Activated CD4-positive, alpha-beta T cell treated with anti-CD3 and anti-CD28 coated beads, Interleukin-2, amount 10 ng/mL, durations not matched to agents 24 days and 14 days (primary cell): ENCODE measurements at regions not wholly inside any gene's neighbourhood (a gene's known extent, or its start where the extent isn't known, plus 50 kb on each side); places are given as distances from the start of the nearest gene placed in this dataset.

ENCODE experiments used
- DNase-seq: peaks from one replicate; pipeline ENCODE4 v3.0.0; 2022
- H3K27ac Mint-ChIP-seq: one replicate; pipeline ENCODE4 v1.8.0; 2022; ENCODE audit warnings: mild to moderate bottlenecking, mixed read lengths
- H3K27me3 Mint-ChIP-seq: one replicate; pipeline ENCODE4 v1.8.0; 2022; ENCODE audit warnings: mixed read lengths
- H3K36me3 Mint-ChIP-seq: one replicate; pipeline ENCODE4 v1.8.0; 2022; ENCODE audit warnings: low read depth, mild to moderate bottlenecking, mixed read lengths
- H3K4me1 Mint-ChIP-seq: one replicate; pipeline ENCODE4 v1.8.0; 2021; ENCODE audit warnings: mixed read lengths
- H3K4me3 Mint-ChIP-seq: one replicate; pipeline ENCODE4 v1.8.0; 2022; ENCODE audit warnings: mild to moderate bottlenecking, moderate library complexity, mixed read lengths
- H3K9me3 Mint-ChIP-seq: one replicate; pipeline ENCODE4 v1.8.0; 2021; ENCODE audit warnings: mixed read lengths
- intact Hi-C: fragments of 100-400 bp; cut with micrococcal nuclease; formaldehyde crosslinking; loops from one replicate; pipeline ENCODE4 v1.15.1; 2023

DNA sequence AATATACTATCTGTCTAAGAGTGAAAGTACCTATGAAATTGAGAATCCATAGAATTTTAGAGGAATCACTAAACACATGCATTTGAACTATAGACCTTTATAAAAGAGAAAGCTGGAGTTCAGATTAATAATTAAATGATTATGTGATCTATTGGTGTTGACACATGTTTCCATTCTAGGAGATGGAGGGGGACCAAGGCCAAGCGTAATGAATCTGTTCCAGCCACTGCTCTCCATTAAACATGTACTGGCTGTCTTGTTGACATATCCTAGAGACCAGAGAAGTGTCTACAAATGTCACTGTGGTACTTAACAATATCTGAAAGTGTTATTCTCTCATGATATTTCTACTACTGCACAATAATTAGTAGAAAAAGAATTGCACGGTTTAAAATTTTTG is 432.4 kb downstream of the BMP2 start:
- Mint-ChIP-seq H3K27me3 (no peaks in the 10 kb centered on the region), H3K4me3 (no peak overlapping the region), H3K4me1 (no peaks in the 10 kb centered on the region), H3K9me3 (peaks cover 5% of the 10 kb centered on the region), H3K36me3 (no peaks in the 10 kb centered on the region), H3K27ac (no peak overlapping the region)
- intact Hi-C loops = no loop called here
- no peak for DNase-seq

DNA sequence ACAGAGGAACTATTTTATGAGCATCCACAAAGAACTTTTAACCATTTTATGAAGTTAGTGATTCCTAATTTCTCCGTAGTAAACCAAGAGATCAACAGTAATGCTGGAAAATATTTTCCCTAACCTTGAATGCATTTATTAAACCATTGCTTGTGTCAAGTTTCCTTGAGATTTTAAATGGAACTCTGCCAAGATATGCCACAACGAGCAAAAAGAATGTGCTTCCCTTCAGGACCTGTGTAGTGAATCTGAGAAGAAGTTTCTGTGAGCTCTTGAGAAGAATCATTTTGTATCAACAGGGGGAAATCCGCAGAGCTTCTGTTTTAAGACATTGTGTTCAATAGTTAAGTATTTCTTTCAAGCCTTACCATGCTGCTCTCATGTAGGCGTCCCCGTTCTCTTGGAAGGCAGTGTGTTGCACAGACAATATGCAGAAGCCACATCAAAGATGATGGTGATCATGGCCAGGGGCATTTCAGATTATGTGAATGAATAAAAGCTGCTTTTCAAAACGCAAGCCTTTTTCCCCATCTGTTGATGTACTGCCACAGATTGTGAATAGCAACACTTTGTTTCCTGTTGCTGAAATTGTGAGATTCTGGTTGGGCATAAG is 439.8 kb downstream of the BMP2 start:
- intact Hi-C loops = no loop called here
- Mint-ChIP-seq H3K9me3 (peaks cover 13% of the 10 kb centered on the region), H3K4me3 (no peak overlapping the region), H3K4me1 (no peaks in the 10 kb centered on the region), H3K27me3 (no peaks in the 10 kb centered on the region), H3K36me3 (no peaks in the 10 kb centered on the region), H3K27ac (no peak overlapping the region)
- no peak for DNase-seq

DNA sequence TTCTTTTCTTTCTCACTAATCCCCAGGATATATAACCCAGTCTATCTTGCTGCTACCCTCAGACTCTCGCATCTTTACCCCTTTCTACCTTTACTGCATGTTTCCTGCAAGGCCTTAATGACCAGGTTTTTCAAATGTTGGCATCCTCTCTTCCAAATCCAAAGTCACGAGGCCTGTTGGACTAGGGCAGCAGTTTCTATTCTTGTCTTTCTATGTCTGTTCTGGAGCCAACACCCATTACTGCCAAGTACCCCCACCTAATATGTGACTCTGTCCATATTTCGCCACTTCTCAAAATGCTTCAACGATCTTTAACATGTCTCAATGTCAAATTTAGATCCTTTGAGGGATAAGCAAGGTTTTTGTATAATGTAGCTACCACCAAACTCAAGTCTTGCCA is 443.4 kb downstream of the BMP2 start:
- no peak for DNase-seq
- peaks cover 10% of the 10 kb centered on the region for H3K9me3 Mint-ChIP-seq
- no peaks in the 10 kb centered on the region for H3K36me3 Mint-ChIP-seq
- intact Hi-C loops = no loop called here
- no peaks in the 10 kb centered on the region for H3K27me3 Mint-ChIP-seq
- no peak overlapping the region for H3K4me3 Mint-ChIP-seq
- no peak overlapping the region for H3K27ac Mint-ChIP-seq
- no peaks in the 10 kb centered on the region for H3K4me1 Mint-ChIP-seq

DNA sequence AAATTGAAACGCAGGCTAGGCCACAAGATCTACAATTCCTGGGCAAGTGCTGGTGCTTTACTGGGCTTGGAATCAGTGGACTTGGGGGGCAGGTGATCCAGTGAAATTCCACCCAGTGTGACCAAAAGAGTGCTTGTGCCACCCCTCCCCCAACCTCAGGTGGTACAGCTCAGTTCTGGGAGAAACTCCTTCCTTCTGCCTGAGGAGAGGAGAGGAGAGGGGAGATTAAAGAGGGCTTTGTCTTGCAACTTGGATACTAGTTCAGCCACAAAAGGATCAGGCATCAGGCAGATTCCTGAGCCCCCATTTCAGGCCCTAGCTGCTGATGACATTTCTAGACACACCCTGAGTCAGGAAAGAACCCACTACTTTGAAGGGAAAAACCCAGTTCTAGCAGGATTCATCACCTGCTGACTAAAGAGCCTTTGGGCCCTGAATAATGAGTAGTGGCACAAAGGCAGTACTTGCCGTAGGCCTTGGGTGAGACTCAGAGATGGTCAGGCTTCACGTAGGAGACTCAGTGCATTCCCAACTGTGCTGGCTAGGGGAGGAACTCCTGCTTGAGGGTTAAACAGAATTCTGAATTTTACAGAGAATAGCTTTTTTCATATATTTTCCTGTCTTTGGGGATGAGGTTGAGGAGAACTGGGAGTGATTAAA is 446.7 kb downstream of the BMP2 start:
- no peaks in the 10 kb centered on the region for H3K4me1 Mint-ChIP-seq
- H3K4me3 Mint-ChIP-seq = no peak overlapping the region
- H3K9me3 Mint-ChIP-seq = peaks cover 10% of the 10 kb centered on the region
- no peaks in the 10 kb centered on the region for H3K36me3 Mint-ChIP-seq
- H3K27ac Mint-ChIP-seq = no peak overlapping the region
- no peak for DNase-seq
- no peaks in the 10 kb centered on the region for H3K27me3 Mint-ChIP-seq
- intact Hi-C loops = no loop called here

DNA sequence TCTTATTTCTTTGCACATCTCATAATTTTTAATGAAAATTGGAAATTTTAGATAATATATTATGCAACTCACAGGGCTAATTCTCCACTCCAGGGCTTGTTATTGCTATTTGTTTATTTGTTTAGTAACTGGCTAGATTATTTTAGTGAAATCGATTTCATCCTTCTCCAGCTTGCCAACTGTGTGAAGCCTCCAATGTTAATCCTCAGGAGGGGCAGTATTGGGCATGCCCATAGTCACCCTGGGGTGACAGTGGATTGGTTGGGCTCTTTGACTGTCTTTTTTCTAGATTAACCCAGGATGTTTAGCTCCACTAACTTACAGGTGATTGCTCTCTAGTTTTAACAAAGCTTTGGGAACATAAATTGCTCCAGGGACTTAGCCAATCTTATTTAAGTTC is 450.1 kb downstream of the BMP2 start:
- Mint-ChIP-seq H3K27ac (no peak overlapping the region), H3K4me3 (no peak overlapping the region), H3K27me3 (no peaks in the 10 kb centered on the region), H3K9me3 (no peaks in the 10 kb centered on the region), H3K36me3 (no peaks in the 10 kb centered on the region), H3K4me1 (no peaks in the 10 kb centered on the region)
- intact Hi-C loops = no loop called here
- DNase-seq = no peak

DNA sequence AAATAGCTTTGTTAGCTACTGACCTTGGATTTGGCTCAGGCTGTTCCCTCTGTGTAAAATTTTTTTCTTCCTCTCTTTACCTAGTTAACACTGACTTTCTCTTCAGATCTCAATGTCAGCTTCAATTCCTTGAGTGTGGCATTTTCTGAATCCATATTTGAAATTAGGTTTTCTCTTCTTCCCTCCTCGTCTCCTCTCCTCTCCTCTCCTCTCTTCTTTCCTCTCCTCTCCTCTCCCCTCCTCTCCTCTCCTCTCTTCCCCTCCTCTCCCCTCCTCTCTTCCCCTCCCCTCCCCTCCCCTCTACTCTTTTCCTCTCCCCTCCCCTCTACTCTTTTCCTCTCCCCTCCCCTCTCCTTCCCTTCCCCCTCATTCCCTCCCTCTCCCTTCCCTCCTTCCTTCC is 453.3 kb downstream of the BMP2 start:
- Mint-ChIP-seq H3K9me3 (peaks cover 5% of the 10 kb centered on the region), H3K36me3 (no peaks in the 10 kb centered on the region), H3K4me1 (no peaks in the 10 kb centered on the region), H3K4me3 (no peak overlapping the region), H3K27ac (no peak overlapping the region), H3K27me3 (no peaks in the 10 kb centered on the region)
- no peak for DNase-seq
- intact Hi-C loops = no loop called here

DNA sequence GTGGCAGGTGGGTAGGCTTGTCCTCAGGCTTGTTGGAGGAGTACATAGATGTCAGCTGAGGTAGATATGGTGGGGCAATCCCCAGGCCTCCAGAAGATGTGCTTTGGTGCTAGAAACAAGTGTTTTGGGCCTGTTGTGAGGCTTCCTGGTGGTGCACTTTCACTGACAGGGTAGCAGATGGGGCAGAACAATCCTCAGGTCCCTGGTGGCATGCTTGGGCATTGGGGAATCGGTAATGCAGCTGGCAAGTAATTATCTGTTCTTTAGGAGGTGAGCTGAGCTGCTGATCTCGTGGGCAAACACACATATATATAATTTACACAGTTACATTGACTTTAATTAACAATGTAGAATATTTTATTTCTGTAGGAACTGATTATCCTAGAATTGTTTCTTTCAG is 458.7 kb downstream of the BMP2 start:
- H3K36me3 Mint-ChIP-seq = no peaks in the 10 kb centered on the region
- no peaks in the 10 kb centered on the region for H3K4me1 Mint-ChIP-seq
- no peak overlapping the region for H3K4me3 Mint-ChIP-seq
- H3K27me3 Mint-ChIP-seq = no peaks in the 10 kb centered on the region
- no peak for DNase-seq
- H3K27ac Mint-ChIP-seq = no peak overlapping the region
- H3K9me3 Mint-ChIP-seq = peaks cover 5% of the 10 kb centered on the region
- intact Hi-C loops = no loop called here

DNA sequence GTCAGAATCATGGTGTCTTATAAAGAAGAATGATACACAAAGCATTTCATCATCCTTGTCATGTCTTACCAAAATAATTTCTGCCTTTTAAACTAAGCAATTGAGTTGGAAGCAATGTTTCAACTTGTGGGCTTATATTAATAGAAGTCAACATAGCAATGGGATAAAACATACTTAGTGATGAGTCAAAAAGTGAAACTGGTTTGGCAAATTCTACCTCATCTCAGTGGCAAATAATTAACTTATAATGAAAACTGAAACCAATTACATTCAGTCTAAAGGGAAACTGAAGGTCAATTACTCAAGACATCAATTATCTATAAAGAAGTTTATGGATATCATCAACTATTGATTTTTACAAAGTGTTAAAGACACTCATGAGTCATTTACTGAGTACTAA is 463.8 kb downstream of the BMP2 start:
- Mint-ChIP-seq H3K4me1 (no peaks in the 10 kb centered on the region), H3K27ac (no peak overlapping the region), H3K4me3 (no peak overlapping the region), H3K36me3 (no peaks in the 10 kb centered on the region), H3K27me3 (no peaks in the 10 kb centered on the region), H3K9me3 (peaks cover 3% of the 10 kb centered on the region)
- intact Hi-C loops = no loop called here
- no peak for DNase-seq

DNA sequence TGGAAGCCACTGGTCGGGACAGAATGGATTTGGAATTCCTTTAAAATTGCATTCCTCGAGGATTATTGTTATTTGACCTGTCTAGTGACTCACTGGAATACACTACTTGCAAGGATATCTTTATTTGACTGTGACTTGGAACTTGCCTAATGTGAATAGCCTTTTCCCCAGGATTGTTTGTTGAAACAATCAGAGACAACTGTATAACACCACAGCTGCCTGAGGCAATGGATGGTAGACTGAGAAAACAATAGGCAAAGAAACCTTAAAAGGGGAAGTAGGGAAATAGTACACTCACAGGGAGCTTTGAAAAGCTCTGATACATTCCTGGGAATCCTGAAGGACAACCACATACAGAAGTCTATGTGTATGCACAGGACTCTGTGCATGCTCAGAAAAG is 465.3 kb downstream of the BMP2 start:
- Mint-ChIP-seq H3K27ac (no peak overlapping the region), H3K9me3 (peaks cover 3% of the 10 kb centered on the region), H3K27me3 (no peaks in the 10 kb centered on the region), H3K4me1 (no peaks in the 10 kb centered on the region), H3K36me3 (no peaks in the 10 kb centered on the region), H3K4me3 (no peak overlapping the region)
- DNase-seq = no peak
- intact Hi-C loops = no loop called here

DNA sequence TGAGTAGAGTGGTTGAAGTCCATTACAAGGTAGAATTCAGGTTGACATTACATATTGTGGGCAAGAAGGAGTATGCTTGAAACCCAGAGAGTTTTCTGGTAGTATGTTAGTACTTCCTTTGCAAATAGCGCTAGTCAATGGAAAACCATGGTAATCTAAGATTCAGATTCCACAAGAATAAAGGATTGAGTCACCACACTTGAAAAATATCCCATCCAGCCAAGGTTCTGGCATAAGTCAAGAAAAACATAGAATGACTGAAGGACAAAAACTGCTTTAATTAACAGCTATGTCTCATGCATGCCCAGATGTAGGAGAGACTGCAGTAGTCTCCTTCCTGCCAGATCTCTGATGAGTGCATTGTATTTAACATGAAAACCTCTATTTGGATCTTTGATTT is 469.8 kb downstream of the BMP2 start:
- peaks cover 9% of the 10 kb centered on the region for H3K9me3 Mint-ChIP-seq
- no peak overlapping the region for H3K4me3 Mint-ChIP-seq
- no peaks in the 10 kb centered on the region for H3K36me3 Mint-ChIP-seq
- no peak for DNase-seq
- H3K4me1 Mint-ChIP-seq = no peaks in the 10 kb centered on the region
- intact Hi-C loops = no loop called here
- no peak overlapping the region for H3K27ac Mint-ChIP-seq
- H3K27me3 Mint-ChIP-seq = no peaks in the 10 kb centered on the region

DNA sequence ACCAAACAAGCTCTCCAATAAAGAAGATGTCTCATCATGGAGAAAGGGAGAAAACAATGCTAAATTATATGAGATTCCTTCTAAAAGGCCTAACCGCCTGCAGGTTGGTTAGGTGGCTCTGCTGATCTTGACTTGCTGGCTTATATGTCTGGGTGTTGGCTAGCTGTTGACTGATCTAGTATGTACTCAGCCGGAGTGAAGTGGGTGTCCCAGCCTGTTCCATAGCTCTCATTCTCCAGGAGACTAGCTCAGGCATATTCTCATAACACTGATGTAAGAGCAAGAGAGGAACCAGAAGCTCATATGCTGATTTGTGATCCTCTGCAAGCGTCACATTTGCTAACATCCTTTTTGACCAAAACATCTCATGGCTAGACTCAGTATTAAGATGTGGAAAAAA is 473.0 kb downstream of the BMP2 start:
- no peak for DNase-seq
- H3K9me3 Mint-ChIP-seq = peaks cover 5% of the 10 kb centered on the region

DNA sequence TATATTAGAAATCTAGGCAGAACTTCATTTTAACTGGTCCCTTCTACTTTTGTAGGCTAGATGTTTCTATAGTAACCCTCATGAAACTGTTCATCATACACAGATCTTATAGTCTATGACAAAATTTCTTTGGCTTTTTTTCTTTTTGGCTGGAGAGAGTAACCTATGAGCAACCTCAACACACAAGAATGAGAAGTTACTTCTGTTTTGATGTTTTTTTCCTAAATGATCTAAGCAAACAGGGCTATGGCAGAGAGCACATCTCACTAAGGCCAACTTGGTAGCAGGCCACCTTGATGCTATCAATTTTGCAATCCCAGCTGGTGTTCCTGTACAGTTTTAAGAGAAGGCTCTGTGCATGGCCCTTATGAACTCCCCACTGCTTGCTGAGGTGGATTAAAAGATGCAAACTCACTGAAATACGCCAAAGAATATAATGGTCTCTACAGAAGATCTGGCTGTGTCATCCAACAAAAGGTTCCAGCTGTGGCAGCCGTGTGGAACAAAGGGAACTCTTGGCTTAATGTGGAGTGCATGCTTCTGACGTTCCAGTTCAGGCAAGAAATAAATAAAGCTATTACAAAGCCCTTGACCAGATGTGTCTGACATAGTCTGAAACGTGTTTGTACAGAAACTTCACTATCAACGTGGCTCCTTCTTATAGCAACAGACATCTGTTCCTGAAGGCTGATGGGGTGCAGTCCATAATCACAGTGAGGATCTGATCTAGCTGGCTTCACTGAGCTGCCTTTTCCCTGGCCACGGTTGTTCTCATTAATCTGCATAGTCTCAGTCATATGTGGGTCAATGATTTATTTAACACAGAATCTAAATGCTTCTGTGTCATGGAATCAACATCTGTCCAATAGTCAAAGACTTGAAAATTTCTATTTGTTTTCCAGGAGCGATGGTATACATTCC is 481.1 kb downstream of the BMP2 start:
- no peak for DNase-seq
- Mint-ChIP-seq H3K9me3 (no peaks in the 10 kb centered on the region), H3K27ac (no peak overlapping the region), H3K36me3 (no peaks in the 10 kb centered on the region), H3K27me3 (no peaks in the 10 kb centered on the region), H3K4me3 (no peak overlapping the region), H3K4me1 (no peaks in the 10 kb centered on the region)
- intact Hi-C loops = no loop called here

More for the DNA sequence above, 473.0 kb downstream of the BMP2 start:
- Mint-ChIP-seq H3K27ac (no peak overlapping the region), H3K36me3 (no peaks in the 10 kb centered on the region), H3K27me3 (no peaks in the 10 kb centered on the region), H3K4me3 (no peak overlapping the region), H3K4me1 (no peaks in the 10 kb centered on the region)
- intact Hi-C loops = no loop called here

DNA sequence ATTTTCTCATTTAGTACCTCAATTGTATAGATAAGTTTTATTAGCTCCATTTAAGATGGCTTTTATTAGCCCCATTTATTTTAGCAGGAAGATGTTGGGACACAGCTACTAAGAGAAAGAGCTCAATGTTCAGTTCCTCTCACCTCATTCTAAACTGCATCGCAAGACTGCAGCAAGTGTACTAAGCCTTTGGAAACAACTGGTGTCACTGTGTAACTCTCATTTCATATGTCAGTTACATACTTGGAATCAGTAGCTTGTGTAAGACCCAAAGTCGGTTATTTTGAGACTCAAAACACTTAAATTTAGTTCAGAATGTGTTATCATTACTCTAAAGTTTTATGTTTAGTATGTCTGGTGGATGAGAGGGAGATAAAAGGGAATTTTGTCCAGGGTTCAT is 482.9 kb downstream of the BMP2 start:
- no peaks in the 10 kb centered on the region for H3K27me3 Mint-ChIP-seq
- no peak overlapping the region for H3K27ac Mint-ChIP-seq
- H3K36me3 Mint-ChIP-seq = no peaks in the 10 kb centered on the region
- H3K4me3 Mint-ChIP-seq = no peak overlapping the region
- DNase-seq = no peak
- intact Hi-C loops = no loop called here
- no peaks in the 10 kb centered on the region for H3K4me1 Mint-ChIP-seq
- no peaks in the 10 kb centered on the region for H3K9me3 Mint-ChIP-seq

DNA sequence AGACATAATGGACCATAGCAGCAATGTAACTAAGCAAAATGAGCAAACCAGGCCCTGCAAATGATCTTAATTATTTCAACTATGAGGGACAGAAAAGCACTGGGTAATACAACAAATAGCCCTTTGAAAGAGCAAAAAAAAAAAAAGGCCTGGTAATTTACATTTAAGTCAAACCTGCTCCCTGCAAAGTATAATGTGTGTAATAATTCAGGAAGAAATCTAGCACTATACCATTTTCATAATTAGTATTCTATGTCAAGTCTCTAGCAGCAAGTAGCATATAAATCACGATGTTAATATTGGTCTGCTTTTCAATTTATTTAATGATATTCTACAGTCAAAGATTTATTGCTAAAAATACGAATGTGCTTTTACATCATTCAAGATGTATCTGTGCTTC is 489.6 kb downstream of the BMP2 start:
- H3K4me1 Mint-ChIP-seq = no peaks in the 10 kb centered on the region
- H3K27me3 Mint-ChIP-seq = no peaks in the 10 kb centered on the region
- DNase-seq = no peak
- no peaks in the 10 kb centered on the region for H3K9me3 Mint-ChIP-seq
- H3K36me3 Mint-ChIP-seq = no peaks in the 10 kb centered on the region
- intact Hi-C loops = no loop called here
- H3K27ac Mint-ChIP-seq = no peak overlapping the region
- no peak overlapping the region for H3K4me3 Mint-ChIP-seq
